Ramos (cell line): ENCODE measurements at regions not wholly inside any gene's neighbourhood (a gene's known extent, or its start where the extent isn't known, plus 50 kb on each side); places are given as distances from the start of the nearest gene placed in this dataset.
"Not testable (repeated sequence)": the region's sequence is repeated elsewhere in the genome, so short reads cannot be mapped to it uniquely, and the experiment has no call there.

Experiments
- in situ Hi-C: fragments of 300-500 bp; cut with MboI; formaldehyde crosslinking; loops from one replicate; pipeline ENCODE4 v1.14.3; 2022; ENCODE audit warnings: low sequenced_read_pairs; ENCODE audit not compliant: unreplicated experiment

- in situ Hi-C loops = loop anchor here (5.0 kb wide), 1 partner anchor 52 kb away; no protein-coding TSS in a partner anchor
These were observed 231.1 kb upstream of the RUNX1 start for GRCh38 chr21:35280231-35280630.

GRCh38 chr21:35275776-35276175 lies 226.7 kb upstream of the RUNX1 start:
- in situ Hi-C loops = no loop called here

DNA sequence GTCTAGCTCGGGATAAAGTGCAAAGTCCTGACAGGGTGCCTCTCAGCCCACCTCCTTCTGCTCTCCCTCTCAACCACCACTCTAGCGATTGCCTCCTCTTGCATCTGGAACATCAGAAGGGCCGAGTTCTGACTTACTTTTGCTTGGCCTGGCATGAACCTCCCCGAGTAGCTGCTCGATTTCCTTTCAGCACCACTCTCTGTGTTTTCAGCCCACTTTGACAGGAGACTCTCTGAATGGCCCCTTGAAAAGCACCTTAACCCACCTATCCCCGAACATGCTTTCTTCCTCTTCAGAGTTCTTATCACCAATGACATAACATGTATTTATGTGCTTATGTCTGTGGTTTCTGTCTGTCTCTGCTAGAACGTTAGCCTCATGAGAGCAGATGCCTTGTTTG lies 225.8 kb upstream of the RUNX1 start:
- in situ Hi-C loops = no loop called here

GRCh38 chr21:35274090-35274489 lies 225.0 kb upstream of the RUNX1 start:
- in situ Hi-C loops = no loop called here

DNA sequence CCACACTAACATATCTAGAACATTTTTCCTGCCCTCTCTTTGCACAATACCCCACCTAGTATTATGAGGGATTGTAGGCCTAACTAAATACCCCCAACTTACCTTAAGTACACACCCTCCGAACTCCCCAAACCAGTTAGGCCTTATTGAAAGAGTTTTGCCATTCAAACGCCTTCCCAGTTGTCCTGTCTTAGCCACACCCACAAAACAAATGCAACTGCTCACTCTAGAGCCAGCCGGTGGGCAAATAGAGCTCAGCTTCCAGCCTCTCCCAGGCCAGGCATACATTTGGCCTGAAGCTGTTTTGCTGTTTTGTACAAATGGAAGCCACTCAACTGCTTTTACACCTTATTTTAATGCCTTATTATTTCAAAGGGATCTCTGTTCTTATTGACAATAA lies 224.2 kb upstream of the RUNX1 start:
- in situ Hi-C loops = no loop called here

GRCh38 chr21:35271344-35272118 lies 222.4 kb upstream of the RUNX1 start:
- in situ Hi-C loops = not testable (repeated sequence)

GRCh38 chr21:35268817-35269216 lies 219.7 kb upstream of the RUNX1 start:
- in situ Hi-C loops = no loop called here

- in situ Hi-C loops = no loop called here
These were observed 219.2 kb upstream of the RUNX1 start for GRCh38 chr21:35268261-35268660.

DNA sequence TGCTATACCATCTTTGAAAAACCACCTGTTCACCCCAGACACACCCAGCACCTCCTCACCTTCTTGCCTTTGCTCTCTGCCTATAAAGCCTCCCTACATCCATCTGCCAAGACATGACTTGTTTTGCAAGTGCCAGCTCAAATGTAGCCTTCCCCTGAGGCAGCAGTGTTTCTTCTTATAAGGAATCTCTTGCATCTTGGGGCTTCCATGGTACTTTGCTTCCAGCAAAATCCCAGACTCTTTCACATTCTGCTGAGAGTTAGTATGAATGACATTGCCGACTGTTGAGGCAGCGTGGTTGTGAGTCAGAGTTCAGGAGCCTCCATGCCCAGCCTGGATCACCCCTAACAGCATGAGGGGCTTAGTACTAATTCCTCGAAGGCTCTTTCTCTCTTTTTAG lies 217.4 kb upstream of the RUNX1 start:
- in situ Hi-C loops = no loop called here

GRCh38 chr21:35265170-35265877 lies 216.2 kb upstream of the RUNX1 start:
- in situ Hi-C loops = no loop called here

DNA sequence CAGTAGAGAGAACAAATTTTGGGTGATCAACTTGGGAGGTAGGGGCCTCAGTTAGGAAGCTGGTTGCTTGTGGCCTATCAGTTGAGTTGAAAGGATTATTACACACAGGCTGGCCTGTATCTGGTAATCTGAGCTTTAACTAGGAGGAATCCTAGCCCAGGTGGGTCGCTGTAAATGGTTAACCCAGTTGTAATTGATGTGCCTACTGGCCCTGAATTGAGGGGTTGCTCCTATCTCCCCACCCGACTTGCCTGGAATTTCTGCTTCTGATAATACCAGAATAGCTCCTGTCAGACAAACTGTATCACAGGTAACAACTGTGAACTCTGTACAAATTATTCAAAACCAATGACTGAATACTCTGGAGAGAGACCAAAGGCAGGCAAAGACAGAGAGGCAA lies 210.4 kb upstream of the RUNX1 start:
- in situ Hi-C loops = no loop called here

DNA sequence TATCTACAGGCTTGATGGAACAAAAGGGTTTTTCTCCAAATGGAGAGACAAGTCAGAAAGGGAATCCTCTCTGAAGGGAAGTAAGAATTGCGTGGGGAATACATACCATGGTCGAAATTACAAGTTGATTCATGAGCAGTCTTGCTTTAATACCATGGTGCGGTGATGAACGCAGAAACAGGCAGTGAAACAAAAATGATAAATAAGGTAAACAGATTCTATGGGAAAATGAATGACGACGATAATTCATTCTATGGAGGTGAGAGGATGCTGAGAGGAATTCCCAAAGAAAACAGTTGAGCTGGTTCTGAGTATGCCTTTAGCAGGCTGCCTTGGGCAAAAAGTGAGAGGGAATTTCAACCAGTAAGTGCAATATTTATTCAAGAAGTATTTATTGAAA lies 209.4 kb upstream of the RUNX1 start:
- in situ Hi-C loops = no loop called here

GRCh38 chr21:35257413-35257812 lies 208.3 kb upstream of the RUNX1 start:
- in situ Hi-C loops = no loop called here

GRCh38 chr21:35256468-35256988 lies 207.4 kb upstream of the RUNX1 start:
- in situ Hi-C loops = no loop called here

DNA sequence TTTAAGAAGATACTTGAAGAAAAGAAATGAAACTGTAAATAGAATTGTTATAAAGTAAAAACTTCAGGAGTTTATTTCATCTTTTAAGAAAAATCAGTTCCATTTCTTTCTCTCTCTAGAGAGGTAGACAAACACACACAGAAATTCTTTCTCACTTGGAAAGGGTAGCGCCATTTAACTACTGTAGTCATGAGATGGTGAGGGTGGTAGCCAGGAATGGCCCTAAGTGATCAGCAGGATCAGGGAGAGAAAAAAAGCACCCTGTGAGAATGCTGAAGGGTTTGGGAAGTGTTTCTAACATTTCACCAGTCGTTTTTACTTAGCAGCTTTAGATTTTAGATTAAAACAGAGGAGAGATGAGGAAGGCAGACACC lies 205.7 kb upstream of the RUNX1 start:
- in situ Hi-C loops = no loop called here

GRCh38 chr21:35254006-35254764 lies 205.1 kb upstream of the RUNX1 start:
- in situ Hi-C loops = no loop called here

GRCh38 chr21:35252831-35253230 lies 203.7 kb upstream of the RUNX1 start:
- in situ Hi-C loops = no loop called here

- in situ Hi-C loops = no loop called here
These were observed 200.5 kb upstream of the RUNX1 start for GRCh38 chr21:35249636-35250035.

- in situ Hi-C loops = no loop called here
These were observed 196.8 kb upstream of the RUNX1 start for GRCh38 chr21:35245879-35246278.

- in situ Hi-C loops = no loop called here
These were observed 195.4 kb upstream of the RUNX1 start for GRCh38 chr21:35244514-35244913.

DNA sequence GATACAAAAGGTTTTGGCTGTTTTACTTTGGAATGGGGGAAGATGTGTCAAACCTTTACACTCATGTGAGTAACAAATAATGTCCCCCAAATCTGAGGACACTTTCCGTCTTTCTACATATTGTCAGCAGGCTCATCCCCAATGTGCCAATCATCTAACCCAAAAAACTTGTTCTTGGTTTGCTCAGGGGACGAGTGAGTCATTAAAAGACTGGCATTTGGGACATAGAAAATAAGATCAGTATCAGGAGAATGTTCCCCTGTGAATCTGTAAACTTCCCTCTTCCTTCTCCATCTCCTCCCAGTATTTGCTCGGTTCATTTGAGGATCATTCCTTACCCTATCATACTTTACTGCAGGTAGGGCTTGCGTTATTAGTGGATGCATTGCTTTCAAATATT lies 194.1 kb upstream of the RUNX1 start:
- in situ Hi-C loops = no loop called here
